Activated T-cell treated with anti-CD3 and anti-CD28 coated beads for 1 hour (primary cell): ENCODE measurements at regions not wholly inside any gene's neighbourhood (a gene's known extent, or its start where the extent isn't known, plus 50 kb on each side); places are given as distances from the start of the nearest gene placed in this dataset.

Experiments used
- DNase-seq: peaks from one replicate; pipeline ENCODE4 v3.0.0-alpha.2; 2020; ENCODE audit warnings: low read depth

DNA sequence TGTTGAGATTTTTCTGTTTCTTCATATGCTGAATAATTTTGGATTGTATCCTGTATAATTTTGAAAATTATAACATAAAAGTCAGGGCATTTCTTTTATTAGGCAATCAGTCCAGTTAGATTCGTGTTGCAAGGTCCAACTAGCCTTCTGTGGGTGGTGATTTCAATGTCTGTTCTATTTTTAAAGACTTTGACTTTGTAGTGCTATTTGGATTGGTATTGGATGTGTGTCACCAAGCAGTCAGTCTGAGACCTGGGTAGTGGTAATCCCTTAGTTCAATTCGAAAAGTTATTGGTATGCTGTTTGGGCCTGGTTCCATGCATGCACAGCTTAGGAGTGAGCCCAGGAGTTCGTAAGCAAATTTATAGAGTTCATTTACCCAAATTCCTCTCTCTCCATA, 82.2 kb downstream of the EPDR1 start:
- no peak for DNase-seq

DNA sequence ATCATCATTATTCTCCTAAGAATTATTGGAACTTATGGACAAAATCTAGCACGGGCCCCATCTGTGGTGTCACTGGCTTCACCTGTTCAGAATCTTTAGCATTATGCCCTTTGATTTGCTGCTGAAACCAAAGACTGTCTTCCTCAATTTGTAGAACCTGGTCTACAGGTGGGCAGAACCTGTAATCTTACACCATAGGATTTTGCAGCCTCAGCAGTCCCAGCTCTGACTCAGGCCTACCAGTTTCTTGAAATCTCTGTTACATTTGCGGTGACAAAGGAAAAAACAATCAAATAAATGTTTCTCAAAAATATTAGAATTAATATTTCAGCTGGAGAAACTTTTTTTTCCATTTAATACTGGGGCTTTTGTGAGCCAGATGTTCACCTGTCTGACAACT, 86.1 kb downstream of the EPDR1 start:
- DNase-seq, result no peak

DNA sequence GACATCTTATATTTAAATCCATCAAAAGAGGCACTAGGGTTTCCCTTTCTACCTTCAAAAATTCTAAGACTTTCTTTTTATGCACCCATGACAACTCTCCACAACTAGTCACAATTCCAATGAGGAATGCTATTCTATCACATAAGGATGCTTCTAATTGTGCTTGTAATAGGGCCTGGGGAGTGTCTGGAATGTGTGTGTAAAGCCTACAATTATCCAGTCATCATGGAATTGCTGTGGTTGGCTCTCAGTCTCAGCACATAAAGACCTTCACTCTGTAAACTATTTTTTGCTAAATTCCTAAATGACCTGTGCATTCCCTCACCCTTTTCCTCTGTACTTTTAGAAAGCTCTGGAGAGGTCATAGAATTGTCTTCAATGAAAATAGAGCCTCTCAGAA, 86.7 kb downstream of the EPDR1 start:
- no peak for DNase-seq

DNA sequence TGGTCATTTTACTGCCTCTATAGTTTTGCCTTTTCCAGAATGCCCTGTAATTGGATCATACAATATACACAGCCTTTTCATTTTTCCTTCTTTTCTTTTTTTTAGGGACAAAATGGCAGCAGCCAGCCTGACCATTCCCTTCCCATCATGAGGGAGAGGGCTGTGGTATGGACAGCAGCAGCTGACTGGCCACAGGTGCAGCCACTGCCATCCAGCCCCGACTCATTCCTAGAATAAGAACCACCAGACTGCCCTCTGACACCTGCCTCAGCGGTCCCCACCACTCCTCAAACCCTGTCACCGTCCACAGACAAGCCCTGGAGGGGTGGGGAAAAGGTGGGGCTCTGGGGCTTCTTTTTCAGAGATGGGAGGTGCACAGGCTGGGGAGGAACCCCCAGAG, 92.8 kb downstream of the EPDR1 start:
- no peak for DNase-seq

DNA sequence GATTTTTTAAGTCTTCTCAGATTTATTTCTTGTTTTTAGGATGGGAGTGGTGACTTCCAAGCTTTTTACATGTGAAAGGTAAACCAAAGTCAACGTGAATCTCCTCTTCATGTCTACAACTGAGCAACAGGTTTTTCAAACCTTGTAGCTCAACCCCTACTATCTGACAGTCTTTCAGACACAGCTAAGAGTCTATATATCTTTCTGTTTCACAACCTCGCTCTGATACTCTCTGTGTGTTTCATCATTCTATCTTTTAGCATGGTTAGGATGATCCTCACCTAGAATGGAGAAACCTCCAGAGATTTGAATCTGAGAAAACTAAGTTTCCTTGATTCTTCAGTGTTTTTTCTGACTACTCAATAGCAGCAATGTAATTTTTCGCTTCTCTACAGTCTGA, 96.1 kb downstream of the EPDR1 start:
- no peak for DNase-seq

DNA sequence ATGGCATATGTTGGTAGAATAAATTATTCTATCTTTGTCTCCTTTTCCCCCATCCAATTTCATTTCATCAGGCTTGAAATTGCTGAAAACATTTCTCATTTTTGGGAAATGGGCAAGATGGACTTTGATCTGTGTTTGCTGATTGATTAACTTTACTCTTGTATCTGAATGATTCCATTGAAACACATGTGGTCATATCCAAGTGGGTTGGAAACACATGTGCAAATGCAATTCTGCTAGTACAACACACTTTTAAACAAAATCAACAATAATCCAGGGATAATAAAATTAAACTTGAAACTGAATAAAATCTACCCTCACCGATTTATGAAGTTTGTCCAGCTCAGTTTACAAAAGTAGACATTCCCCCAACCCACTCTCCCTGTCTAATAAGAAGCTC, 96.9 kb downstream of the EPDR1 start:
- DNase-seq, result no peak

DNA sequence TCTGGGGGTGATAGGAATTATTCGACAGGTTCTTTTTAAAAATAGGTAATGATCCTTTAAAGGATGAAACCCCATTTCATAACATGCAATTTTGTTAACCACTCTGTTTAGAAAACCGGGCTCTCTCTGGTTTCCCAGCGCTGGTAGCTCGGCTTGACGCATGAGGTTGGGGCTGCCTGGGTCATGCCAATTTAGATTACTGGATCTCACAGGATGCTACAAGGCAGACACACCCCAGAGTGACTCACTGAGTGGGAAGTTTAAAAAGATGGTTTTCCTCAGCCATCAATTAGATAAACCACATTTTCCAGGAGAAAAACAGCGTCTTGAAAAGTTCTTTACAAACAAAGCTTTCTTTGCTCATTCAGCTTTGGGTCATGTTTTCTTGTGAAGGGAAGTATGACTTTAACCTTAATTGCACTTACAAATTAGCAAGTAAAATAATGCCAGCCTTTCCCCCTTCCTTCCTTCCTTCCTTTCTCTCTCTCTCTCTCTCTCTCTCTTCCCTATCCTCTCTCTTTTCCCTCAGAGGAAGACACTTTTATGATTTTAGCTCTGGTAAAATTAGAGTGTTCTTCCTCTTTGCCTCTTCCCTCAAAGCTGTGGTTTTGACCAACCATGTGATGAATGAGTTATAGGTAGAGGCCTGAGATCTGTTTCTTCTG, 99.8 kb downstream of the EPDR1 start:
- DNase-seq, result no peak

DNA sequence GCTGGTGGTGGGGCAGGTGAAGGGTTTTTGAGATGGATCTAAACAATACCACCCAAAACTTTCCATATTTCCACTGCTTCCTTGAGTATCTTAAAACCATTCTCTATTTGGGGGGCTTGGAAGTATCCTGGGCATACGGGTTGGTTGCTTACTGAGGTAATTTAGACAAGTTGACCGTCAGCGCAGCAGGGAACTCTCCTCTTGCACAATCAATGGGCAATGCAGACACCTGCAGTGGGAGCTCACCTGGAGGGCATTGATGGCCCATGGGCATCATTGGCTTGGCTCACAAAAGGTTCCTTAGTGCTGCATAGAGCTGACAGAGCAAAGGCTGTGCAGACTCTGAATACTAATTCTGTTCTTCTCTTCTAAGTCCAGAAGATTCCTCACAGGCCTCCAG, 101.5 kb downstream of the EPDR1 start:
- DNase-seq, result no peak

DNA sequence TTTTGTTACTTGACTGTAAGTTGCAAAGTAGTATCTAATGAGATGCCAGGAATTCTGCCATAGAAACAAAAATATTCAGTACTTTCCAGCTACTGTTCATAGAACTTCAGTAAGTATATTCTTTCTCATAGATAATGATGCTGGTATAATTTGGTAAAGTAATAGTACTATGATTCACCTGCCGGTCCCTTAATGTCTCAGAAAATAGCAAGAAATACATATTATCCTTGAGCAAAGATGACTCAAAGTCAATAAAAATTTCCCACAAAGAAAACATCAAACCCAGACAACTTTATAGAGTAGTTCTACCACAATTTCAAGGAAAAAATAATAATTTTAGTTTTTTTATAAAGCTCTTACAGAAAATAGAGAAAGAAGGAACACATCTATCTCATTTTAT, 105.4 kb downstream of the EPDR1 start:
- DNase-seq, result no peak

DNA sequence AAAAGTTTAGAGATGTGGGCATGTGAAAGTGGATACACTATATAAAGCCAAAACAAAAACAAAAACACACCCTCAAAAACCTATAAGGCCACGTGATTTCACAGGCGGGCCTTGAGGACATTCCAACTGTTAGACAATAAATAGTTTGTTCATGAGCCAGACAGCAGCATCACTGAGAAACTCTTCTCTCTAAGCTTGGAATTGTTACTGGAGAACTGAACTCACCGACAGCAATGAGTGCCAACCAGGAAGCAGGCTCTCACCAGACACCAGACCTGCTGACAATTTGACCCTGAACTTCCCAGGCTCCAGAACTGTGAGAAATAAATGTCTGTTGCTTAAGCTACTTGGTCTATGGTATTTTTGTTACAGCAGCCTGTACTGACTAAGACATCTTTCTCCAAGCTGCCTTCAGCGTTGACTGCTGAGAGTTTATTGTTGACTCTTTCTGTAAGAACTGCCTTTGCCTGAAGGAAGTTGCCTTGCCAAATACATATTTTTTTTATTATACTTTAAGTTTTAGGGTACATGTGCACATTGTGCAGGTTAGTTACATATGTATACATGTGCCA, 107.5 kb downstream of the EPDR1 start:
- DNase-seq, result no peak

DNA sequence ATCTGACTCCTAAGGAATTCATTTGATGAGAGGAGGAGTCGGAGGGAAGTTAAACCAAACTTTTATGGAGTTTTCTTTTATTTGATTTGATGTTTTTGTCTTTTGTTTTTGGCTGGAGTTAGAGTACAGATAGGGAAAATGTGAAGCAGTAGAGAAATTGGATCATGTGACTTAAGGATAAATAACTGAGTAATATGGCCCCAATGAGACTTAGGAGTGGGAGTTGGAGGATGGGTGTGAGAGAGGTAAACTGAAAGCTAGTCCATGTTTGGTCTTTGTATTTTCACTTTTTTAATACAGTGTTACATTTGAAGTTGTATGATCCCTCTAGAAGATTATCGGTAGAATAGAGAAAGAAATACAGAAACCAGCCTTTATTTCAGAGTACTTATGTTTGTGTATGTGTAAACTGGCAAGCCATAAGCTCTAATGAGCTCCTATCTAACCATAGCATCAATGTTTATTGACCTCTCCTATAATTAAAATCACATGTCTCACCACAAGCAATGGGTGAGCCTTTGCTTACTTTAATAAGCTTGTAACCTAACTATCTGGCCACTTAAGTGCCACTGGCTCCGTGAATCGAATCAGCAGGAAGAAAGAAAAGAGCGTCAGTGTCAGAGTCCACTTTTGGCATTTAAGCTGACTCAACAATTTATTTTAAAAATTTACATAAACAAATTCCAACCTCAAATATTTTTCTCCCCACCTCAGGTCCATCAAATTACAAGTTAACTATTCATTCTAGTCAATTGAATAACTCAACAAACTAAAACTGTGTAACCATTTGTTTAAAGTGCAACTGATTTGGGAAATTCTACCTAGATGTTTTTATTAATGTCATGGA, 113.8 kb downstream of the EPDR1 start:
- DNase-seq, result no peak

DNA sequence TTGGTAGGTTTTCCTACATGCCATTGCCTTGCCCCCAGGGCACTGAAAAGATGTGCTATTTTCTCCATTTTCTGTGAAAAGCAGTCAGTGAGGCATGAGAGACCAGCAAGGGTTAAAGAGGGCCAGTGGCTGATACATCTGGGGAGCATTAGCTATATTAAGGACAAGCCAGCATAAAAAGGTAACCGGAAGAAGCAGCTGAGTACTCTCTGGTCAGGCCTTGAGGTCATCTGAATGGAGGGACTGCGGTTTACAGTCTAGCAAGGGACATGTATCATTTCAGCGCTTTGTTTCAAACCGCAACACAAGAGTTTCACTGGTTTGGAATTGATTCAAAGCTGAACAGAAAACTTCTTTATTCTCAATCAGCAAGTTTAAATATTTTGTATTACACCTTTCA, 120.4 kb downstream of the EPDR1 start:
- DNase-seq, result no peak

DNA sequence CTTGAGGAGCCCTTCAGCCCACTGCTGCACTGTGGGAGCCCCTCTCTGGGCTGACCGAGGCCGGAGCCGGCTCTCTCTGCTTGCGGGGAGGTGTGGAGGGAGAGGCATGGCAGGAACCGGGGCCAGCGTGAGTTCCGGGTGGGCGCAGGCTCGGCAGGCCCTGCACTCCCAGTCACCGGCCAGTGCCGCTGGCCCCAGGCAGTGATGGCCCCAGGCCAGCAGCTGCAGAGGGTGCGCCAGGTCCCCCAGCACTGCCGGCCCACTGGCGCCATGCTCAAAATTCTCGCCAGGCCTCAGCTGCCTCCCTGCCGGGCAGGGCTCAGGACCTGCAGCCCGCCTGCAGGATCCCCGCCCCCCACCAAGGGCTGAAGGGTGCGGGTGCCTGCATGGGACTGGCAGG, 128.4 kb upstream of the STARD3NL start:
- no peak for DNase-seq

DNA sequence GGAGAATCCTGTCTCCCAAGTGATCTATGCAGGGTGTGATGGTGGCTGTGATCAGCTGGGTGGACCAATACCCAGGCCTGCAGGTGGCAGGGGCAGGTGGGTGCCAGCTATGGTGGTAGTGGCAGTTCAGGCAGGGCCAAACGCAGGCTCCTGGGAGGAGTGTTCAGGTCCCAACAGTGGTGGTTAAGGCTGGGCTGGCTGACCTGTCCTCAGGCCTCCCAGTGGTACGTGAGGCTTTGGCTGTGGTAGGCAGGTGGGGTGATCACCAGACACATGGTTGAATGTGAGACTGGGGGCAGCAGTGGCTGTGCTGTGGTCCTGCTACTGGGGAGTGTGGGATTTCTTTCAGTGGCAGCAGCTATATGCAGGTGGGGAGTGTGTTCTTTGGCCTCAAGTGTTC, 126.7 kb upstream of the STARD3NL start:
- DNase-seq, result no peak

DNA sequence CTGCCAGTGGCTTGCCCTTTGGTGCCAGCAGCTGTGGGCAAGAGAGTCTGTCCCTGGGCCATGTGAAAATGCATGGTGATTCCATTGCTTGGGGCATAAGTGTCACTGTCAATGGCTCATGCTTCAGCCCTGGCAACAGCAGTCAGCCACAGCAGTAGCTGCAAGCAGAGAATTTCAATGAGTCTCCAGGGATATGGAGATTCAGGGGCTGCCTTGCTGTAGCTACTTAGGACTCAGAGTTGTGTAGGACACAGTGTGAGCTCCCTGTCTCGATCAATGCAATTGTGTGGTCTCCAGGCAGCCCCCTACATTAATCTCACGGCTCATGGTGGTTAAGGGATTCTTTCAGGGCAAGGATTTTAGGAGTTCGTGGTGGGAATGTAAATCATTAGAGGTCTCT, 126.3 kb upstream of the STARD3NL start:
- DNase-seq, result no peak

DNA sequence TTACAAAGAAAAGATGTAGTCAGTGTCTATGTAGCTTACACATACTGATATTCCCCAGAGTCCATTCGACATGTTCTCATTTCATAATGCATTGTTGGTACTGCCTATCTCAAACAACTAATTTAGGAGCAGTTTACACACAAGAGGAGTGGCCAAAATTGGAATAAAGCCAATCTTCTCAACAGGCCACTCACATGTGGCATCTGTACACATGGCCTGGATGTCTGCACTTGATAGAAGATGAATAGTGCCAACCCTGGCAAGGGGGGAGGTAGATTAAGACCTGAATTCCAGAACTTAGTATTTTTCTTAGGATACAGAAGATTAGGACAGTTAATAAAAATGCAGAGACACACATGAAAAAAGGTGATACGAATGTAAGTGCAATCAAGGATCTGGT, 125.3 kb upstream of the STARD3NL start:
- DNase-seq, result no peak

DNA sequence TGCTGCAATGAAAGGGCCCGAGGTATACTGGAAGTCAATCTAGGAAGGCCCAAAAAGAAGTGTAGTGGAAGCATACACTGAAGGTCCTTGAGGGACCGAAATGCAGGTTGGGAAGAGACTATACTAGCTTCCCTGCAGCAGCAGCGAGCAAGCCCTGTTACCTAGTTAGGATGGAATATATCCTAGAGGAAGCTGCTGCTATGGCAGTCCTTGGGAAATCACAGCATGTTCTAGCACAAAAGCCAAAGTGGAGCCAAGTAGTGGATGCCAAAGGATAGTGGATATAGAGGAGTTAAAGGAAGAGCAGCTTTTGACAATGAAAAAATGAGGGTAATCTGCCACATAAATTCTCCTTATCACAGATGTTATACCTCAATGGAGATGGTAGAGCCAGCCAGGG, 123.8 kb upstream of the STARD3NL start:
- no peak for DNase-seq

DNA sequence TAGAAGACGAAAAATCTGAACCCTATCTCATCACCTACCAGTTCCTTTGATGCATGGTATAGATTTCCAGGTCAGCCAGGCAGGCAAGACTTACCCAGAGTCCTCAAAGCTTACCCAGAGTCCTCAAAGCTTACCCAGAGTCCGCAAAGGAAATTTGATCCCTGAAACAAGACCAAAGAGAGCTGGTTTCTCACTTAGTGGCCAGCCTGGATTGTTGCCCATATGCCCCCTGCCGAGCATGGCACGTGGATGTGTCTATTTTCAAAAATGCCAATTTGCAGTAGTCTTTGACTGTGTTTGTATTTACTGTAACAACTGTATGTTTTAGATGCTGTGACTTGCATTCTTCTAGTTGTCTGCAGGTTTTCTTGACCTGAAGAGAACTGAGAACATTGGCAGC, 120.2 kb upstream of the STARD3NL start:
- no peak for DNase-seq

DNA sequence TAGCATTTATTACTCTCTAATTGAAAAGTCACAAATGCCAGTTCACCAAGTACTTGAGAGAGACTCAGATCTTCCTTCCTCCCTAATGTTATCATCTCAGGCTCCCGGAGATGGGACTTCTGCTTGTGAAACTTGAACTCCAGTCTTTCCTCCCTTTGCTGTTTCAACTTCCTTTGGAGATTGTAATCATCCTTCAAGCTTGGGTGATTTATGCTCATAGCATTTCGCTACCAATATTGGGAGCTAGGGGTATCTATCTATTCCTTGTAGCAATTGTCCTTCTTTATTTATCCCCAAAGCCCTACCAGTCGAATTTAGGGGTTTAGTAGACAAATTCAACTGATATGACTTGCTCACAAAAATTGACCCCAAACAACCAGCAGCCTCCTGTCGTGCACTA, 117.9 kb upstream of the STARD3NL start:
- no peak for DNase-seq

DNA sequence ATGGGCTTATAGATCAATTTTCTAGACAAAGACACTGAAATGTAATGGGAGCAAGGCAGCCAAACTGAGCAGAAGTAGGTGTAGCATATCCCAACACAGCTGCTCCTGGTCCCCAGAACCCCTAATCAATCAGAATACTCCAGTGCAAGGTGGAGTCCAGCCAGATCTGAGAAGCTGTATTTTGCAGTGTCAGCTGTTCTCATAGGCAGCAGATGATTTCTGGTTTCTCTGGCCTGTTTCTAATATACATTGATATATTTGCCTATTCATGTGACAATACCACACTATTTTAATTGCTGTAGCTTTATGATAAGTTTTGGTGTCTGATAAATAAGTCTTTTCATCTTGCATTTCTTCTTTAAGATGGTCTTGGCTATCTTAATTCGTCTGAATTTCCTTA, 117.4 kb upstream of the STARD3NL start:
- DNase-seq, result no peak

DNA sequence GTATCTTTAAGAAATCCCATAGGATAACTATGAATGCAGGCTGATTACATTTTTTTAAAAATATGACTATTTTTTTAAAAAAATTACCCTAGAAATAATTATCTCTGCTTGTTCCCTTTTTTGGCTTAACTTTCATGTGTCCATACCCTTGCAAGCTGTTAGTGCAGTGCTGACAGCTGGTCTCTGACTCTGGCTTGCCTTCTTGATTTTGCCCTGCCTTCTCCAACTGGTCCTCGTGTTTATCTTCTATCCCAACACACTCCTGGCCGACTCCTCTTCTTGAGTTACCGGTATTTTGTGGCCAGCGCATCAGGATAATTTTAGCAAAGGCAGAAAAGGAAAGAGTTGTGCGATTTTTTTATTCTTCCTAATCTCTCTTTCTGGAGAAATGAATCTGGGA, 111.7 kb upstream of the STARD3NL start:
- no peak for DNase-seq

DNA sequence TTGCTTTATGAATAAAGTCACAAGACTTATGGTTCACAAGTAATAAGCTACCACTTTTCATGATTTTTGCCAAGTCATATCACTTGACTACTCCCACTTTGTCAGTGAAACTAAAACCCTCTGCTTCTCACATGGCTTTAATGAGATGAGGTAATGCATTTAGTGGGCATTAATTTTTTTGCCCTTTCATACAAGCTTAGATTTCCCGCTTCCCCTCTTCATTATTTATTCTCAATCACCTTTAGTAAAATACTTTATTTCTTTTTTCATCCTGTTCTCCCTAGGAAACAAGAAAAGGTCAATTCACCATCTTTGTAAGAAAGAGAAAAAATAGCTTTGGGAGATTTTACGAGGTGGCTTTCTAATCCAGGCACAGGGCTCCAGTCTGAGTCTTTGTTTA, 109.6 kb upstream of the STARD3NL start:
- no peak for DNase-seq

DNA sequence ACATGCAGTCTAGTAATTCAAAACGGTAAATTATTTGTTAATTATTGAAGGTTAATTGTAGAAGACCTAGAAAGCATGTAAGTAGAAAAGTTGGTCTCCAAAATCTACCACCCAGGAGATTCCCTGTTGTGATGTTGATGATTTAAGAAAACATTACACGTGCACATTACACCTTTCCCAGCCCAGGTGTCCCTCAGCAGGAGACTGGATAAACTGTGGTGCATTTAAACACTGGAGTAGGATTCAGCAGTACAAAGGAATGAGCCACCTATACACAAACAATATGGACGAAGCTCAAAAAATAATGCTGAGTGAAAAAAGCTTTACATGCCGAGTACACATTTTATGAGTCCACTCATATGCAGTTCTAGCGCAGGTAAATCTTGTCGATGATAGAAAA, 109.0 kb upstream of the STARD3NL start:
- DNase-seq, result no peak

DNA sequence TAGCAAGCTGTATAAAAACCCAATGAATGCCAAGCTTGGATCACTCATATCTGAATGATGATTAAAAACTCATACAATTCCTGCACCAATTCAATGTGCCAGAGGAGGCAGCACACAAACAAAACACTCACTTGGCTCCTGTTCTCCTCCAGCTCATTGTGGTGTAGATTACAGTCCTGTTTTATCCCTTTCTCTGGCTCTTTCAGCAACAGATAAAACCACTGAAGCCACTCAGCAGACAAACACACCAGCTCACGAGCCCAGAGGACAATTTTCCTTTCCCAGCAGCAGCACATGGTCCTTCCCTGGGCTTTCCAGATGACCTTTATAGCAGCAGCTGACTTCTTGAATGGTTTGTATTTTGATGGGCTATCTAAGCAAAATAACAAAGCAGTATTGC, 107.3 kb upstream of the STARD3NL start:
- DNase-seq, result no peak
